SKM-1 (cell line): ENCODE measurements at regions not wholly inside any gene's neighbourhood (a gene's known extent, or its start where the extent isn't known, plus 50 kb on each side); places are given as distances from the start of the nearest gene placed in this dataset.
"Not testable (repeated sequence)": the region's sequence is repeated elsewhere in the genome, so short reads cannot be mapped to it uniquely, and the experiment has no call there.

Source experiments
- DNase-seq: peaks from one replicate; lab custom pipeline; 2025; ENCODE audit not compliant: unreplicated experiment; lab: John Stamatoyannopoulos, UW

DNA sequence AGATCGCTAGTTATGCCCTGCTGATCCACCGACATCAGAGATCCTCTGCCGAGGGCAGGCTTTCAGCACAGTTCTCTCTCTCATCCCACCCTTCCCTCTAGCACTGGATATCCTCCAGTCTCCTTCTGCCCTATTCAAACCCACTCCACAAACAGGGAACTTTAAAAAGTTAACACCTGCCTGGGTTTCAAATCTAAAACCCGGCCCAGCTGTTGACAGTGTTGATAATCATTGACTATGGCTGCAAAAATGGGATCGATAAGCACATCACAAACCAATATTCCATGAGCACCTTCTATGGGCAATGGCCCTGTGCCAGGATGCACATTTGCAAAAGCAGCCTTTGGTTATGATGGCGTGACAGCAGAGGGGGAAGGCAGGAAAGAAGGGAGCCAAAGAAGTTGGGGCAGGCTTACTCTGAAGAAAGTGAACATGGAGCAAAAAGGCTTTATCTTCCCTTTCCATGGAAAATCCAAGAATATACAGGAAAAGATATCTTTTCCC is 482.3 kb upstream of the KLHL29 start:
- DNase-seq = no peak

DNA sequence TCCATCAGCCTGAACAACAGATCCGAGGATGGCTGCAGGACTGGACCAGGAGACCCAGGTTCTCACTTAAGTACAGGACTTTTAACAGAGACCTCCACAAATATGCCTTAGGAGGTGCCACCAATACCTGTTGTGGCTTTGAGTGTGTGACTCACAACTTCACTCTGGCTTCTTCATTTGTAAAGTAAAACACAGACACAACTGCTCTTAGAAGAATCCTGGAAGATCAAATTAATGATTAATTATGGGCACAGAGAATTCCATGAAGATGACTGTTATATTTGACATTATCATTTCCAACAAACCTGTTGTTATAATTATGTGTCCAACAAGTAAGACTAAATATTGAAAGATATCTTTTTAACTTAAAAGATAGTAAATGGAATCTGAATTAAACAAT is 481.4 kb upstream of the KLHL29 start:
- no peak for DNase-seq

DNA sequence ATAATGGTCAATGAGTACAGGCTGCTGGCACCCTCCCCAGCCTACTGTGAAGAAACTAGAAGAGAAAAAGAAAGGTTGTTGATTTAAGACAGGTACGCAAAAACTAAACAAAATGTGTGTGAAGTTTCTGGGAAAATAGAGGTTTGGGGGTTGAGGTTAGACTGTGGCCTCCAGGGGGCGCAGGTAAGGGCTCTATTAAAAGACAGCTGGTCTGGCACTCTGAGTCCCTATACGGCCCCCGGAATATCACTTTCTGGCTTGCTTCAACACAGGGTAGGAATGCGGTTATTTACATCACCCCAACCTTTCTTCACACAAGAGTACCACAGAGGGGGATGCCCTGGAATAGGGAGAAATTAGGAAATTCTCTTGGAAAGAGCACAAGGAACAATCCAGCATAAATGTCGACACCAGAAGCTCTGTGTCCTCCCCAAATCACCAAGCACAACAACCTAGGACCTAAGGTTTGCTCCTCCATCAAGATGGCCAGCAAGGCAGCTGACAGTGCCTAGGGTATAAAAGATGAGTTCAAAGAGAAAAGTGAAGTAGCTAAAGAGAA is 480.8 kb upstream of the KLHL29 start:
- DNase-seq = no peak

DNA sequence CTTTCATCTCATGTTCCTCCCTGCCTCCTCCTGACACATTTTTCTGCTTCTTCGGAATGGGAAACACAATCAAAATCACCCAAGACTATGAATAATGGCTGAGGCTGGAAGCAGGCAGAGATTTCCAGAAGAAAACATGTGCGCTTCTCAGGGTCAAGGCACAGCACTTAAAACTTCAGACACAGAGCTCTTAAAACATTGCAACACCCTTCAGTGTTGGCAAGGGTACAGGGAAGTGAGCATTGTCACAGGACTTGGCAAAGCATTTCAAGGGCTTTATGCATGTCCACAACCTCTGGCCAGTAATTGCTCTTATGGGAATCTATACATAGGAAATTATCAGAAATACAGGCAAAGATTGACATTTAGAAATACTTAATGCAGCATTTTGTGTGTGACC is 477.6 kb upstream of the KLHL29 start:
- no peak for DNase-seq

DNA sequence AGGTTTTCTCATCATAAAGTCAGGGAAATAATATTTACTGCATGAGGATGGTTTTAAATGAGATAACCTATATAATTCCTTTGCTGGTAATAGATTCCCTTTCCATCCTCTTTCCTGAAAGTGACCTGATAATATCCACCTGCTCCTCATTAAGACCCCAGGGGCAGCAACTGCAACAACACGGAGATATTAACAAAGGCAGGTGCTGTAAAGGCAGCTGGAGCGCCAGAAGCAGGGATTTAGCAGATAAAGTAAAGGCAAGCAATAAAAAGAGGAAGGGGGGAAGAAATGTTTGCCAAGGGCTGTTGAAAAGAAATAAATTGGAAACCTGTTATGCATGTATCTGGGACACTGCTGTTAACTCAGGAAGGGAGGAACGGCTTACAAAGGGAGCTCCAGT is 472.6 kb upstream of the KLHL29 start:
- DNase-seq = no peak

DNA sequence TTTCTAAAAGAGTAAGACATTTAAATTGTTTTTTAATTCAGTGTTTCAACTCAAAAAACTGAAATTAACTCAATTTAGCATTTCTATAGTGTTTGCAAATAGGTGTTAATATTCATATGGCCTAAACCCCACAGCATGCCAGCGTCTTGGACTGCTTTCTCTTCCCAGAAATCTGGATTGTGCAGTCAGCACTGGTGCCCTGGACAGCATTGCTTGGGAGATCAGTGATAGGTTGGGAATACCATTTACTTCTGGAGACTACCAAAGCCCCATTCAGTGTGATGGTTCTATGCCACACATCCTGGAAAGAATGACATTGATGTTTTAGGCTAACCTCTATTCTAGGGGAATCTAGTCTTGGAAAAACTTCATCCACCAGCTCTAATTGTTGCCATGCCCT is 455.0 kb upstream of the KLHL29 start:
- no peak for DNase-seq

DNA sequence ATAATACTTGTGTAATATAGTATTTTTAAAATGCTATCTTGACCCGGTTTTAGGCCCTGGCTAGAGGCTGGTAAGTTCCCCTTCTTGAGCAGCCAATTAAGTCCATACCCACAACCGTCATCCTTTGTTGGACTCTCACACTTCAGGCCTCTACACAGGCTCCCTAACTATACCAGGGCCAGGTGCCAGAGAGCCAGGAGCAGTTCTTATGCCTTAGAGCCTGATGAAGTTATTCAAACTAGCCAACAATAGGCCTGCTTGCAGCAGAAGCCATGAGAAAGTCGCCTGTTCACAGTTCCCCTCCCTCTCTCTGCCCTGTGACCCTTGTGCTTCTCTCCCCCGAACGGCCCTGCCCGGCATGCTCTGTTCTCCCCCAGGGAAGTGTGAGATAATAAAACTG is 454.2 kb upstream of the KLHL29 start:
- no peak for DNase-seq

DNA sequence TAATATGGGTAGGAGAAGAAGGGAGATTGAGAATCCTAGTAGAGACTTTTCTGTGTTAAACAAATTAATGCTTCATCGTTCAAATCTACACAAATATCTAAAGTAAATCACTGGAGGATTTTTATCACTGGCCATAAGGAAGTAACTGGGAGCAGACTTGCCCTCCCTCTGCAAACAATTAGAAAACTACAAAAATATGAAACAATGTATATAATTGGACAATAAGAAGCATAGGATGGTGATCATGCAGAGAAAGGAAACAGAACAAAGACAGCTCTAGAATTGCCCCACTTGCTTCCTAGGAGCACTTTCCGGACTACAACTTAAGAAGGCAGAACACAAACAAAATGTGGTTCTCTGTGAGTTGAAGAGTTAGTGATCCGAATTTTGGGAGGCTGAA is 452.7 kb upstream of the KLHL29 start:
- no peak for DNase-seq

DNA sequence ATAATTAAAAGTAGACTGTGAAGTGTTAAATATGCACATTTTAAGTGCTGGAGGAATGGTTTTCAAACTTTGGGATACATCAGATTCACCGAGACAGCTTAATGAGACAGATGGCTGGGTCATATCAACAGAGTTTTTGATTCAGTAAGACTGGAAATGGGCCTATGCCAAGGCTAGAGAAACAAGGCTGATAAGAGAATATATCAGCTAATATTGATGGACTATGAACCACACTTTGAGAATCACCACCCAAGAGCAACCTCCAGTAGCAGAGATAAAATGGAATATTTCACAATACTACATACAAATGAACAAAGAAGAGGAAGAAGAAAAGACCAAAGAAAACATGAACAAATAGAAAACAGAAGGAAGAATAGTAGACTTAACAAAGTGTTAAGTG is 450.2 kb upstream of the KLHL29 start:
- DNase-seq = no peak

DNA sequence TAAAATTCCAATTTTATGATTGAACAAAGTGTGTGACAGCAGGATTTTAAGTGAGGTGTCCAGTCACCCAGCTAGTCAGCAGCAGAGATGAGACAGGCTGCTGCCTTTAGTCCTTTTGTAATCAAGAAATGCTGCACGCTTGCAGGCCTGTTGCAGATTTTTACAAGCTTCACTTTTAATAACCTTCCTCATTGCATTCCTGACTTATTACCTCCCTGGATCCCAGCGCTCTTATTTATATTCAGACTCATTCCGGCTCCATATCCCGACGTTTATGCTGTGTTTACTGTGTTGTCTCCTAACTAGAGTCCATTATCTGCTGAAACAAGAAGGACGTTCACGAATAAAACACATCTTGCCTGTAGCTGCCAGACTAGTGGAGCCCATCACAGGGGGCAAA is 442.5 kb upstream of the KLHL29 start:
- no peak for DNase-seq

DNA sequence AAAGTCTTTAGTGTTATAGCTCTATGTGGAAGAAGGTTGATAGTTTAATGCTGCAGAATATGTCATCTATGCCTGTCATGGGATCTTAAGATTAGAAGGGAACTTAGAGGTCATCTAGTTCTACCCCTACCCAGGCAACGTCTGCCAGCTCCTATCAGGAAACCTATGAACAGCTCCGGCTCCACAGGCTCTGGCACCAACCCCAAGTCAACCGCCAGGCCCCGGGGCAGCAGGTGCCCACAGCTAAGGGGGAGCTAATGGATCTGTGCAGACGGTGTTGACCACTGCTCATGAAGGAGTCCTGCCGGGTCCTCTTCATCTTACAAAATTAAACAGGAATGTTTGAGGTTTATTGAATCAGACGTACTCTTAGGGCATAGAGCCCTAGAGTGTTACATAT is 440.8 kb upstream of the KLHL29 start:
- no peak for DNase-seq

DNA sequence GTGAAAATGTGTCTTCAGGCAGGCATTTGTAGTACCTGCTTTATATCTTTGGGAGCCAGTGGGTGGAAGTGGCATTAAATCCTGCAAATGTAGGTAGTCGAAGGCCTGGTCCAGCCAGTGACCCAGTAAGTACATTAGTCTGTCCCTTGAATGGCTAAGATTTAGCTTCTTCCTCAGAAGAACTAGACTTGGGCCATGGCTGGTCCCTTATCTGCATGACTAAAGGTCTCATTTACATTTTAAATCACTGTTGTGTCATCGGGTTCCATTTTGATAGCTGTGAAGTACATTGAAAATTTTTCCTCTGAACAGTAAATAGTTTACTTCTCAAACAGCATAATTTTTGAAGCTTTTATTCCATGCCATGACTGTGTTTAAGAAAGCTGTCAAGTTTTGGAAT is 438.4 kb upstream of the KLHL29 start:
- no peak for DNase-seq

DNA sequence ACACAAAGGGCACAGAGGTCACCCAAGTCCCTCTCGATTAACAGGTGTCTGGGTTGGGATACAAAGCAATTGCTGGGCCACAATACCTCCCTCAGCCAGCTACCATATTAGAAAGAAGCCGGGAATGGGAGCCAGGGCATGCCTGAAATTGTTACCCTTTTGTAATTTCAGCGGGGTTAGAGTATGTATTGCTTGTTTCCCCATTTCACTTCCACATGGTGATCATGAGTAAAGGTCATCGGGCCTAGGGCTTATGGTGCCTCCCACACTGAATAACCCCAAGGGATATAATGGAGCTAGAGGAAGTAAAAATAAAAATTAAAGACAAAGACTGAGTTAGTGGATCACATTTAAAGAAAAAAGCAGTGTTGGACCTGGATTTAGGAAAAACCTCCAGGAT is 437.2 kb upstream of the KLHL29 start:
- DNase-seq = no peak

DNA sequence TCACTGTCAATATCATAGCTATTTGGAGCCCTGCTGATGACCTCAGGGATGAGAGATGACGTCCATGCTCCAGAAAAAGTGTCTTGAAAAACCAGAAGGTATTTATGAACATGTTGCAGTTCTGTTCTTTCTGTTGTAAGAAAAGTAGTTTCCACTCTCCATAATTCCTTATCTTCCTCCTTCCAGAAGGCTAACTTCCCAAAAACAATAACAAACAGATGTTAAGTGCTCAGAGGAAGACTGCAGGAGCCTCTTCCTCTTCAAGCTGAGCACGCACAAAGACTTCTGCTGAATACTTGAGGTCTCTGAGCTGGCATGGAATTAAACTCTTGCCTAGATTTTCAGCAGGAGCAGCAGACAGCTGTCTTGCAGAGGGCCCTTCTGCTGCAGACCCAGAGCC is 434.5 kb upstream of the KLHL29 start:
- no peak for DNase-seq

DNA sequence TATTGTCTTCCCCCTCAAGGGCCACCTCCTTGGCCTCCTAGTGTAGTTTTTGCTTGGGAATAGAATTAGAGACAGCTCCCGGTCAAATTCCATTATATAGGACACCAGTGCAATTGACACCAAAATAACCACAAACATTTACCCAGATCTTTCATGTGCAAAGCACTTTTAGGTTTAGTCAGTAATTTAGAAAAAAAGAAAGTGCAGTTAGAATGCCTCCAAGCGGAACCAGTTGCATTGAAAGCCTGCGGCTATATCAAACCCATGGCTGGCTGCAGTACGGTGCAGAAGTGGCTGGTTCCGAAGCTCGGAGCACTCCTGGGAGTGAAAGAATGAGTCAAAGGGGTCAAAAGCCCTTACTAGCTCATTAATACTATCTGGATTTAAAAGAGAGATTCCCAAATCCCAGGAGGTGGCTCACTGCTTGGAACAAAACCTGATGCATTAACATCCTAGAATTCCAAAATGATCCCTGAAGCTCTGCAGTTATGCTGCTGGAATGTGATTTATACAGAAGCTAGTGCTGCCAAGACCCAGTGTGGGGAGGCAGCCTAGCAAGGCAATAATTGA is 432.2 kb upstream of the KLHL29 start:
- DNase-seq = no peak

DNA sequence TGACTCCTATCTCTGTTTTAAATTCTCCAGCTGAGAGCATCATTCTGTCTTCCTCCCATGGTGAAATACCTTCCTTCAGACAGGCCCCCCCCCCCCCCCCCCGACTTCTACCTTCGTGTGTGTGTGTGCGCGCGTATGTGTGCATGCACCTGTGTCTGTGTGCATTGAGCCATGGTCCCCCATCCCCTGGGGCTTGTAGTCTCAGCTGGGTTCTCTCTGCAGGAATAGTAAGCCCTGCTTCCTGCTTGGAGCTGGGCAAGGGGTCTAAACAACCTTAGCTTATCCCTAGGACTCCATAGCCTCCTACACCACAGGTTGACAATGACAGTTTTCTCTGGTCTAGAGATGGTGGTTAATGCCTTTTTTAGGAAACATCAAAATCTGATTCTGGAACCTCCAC is 427.5 kb upstream of the KLHL29 start:
- DNase-seq = no peak

DNA sequence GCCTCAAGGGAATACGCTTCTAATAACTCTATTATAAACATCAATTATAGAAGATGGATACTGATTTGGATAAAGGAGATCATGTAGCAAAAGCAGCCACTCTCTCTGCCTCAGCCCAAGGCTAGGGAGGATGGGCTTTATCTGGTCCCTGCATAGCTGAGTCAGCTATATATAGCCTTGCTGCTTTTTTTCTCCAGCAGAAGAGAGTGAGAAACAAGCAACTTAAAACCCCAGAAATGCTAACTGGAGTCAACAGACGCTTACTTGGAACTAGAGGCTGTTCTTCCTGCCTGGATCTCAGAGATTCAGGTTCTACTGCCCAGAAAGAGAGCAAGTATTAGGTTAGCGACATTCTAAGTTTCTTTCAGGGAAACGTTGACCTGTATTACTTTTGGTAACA is 426.7 kb upstream of the KLHL29 start:
- no peak for DNase-seq

DNA sequence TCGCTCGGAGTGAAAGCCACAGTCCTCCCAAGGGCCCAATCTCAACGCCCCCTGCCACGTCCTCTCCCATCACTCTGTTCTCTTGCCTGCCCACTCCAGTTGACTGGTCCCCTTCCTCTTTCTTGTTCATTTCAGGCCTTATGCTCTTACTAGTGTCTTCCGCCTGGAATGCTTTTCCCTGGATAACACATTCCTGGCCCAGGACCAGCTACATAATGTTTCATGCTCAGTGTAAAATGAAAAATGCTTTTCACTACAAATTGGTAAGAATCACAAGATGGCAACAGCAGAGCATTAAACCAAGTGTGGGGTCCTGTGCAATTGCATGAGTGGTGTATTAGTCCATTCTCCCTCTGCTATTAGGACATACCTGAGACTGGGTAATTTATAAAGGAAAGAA is 417.2 kb upstream of the KLHL29 start:
- DNase-seq = no peak

DNA sequence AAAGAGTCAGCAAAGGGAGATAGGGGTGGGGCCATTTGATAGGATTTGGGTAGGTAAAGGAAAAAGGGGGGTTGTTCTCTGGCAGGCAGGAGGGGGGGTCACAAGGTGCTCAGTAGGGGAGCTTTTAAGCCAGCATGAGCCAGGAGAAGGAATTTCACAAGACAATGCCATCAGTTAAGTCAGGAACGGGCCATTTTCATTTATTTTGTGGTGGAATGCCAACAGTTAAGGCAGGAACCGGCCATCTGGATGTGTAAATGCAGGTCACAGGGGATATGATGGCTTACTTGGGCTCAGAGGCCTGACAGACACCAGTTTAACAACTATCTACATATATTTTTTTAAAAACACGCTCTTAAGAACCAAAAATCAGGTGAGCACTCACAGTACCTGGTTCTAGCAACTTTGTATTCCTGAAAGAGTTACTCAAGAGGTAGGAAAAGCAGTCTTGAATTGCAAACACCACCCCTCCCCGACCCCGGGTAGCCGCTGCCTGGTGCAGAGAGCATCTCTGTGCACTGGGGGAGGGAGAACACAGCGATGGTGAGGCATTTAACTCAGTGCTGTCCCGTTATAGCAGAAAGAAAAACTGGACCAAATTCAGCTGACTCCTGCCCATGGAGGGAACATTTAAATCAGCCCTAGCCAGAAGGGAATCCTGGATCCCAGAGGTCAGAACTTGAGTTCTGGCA is 414.5 kb upstream of the KLHL29 start:
- DNase-seq = no peak

DNA sequence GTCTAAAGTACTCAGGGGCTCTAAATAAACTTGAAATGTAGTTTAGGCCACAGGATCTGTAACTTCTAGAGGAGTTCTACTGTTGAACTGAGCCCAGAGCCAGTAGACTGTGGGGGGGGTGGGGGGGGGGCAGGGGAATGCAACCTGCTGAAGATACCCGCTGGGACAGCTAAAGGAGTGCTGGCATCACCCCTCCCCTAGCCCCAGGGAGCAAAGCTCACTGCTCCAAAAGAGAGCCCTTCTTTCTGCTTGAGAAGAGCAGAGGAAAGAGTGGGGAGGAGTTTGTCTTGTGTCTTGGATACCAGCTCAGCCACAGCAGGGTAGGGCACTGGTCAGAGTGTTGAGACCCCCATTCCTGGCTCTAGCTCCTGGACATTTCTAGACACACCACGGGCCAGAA is 414.0 kb upstream of the KLHL29 start:
- DNase-seq = no peak

DNA sequence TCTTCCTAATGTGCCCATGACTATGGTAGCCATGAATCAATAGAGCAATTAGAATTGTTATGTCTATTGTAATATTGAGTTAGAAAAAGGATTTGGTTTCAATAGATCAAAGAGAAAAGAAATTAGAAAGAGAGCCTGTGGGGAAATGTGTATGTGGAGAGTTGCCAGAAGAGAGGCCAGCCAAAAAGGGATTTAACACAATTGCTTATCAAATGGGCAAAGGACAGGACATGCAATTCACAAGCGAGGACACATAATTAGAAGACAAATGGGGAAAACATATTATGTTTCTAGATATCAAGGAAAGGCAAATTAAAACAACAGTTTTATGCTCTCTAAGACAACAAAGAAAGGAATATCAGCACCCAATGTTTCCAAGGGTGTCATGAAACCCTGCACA is 403.2 kb upstream of the KLHL29 start:
- DNase-seq = no peak

DNA sequence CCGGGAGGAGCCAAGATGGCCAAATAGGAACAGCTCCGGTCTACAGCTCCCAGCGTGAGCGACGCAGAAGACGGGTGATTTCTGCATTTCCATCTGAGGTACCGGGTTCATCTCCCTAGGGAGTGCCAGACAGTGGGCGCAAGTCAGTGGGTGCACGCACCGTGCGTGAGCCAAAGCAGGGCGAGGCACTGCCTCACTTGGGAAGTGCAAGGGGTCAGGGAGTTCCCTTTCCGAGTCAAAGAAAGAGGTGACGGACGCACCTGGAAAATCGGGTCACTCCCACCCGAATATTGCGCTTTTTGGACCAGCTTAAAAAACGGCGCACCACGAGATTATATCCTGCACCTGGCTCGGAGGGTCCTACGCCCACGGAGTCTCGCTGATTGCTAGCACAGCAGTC is 400.8 kb upstream of the KLHL29 start:
- not testable (repeated sequence) for DNase-seq

DNA sequence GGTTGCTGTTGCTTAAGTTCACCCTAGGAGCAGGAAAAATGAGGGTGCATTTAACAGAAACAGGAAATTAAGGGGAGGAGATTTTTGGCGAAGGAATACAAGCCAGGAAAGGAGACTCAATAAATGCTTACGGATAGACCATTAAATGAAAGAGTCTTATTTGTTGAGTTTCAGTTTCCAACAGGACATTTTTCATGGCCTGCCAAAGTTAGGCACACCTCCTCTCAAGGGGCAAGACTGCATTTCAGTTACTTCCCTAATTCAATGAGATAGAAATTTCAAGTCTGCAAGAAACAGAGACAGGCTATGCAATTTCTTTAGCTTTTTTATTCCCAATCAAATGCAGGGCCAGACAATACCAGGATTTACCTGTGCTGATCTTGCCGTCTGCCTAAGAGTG is 394.7 kb upstream of the KLHL29 start:
- DNase-seq = no peak
